ENCODE measurements at regions not wholly inside any gene's neighbourhood (a gene's known extent, or its start where the extent isn't known, plus 50 kb on each side); places are given as distances from the start of the nearest gene placed in this dataset.

DNA sequence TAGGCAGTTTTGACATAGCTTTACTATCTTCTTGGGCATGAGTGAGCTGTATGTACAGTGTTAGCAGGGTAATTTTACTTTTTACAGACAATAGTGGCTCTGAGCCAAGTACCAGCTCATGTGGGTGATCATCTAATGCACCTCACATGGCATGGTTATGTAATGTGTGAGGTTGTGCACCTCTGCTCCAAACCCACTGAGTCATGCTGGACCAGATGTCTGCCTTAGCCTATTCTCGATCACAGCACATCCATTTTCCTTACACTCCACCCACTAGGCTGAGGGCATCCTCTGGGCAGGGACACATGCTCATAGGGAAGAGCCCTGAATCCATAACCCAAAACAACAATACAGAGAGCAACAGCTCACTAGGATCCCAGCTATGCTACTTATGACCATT, 71.6 kb upstream of the FBXL4 start:
- TF ChIP-seq, protein P1, sequence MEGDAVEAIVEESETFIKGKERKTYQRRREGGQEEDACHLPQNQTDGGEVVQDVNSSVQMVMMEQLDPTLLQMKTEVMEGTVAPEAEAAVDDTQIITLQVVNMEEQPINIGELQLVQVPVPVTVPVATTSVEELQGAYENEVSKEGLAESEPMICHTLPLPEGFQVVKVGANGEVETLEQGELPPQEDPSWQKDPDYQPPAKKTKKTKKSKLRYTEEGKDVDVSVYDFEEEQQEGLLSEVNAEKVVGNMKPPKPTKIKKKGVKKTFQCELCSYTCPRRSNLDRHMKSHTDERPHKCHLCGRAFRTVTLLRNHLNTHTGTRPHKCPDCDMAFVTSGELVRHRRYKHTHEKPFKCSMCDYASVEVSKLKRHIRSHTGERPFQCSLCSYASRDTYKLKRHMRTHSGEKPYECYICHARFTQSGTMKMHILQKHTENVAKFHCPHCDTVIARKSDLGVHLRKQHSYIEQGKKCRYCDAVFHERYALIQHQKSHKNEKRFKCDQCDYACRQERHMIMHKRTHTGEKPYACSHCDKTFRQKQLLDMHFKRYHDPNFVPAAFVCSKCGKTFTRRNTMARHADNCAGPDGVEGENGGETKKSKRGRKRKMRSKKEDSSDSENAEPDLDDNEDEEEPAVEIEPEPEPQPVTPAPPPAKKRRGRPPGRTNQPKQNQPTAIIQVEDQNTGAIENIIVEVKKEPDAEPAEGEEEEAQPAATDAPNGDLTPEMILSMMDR (IDR thresholded peaks at IDR 0.05; ENCODE audit: borderline replicate concordance, extremely low read depth, low read length, poor library complexity, severe bottlenecking) = no peak
- no peak for TF ChIP-seq EZH2 (IDR thresholded peaks at IDR 0.05; ENCODE audit: borderline replicate concordance, low read depth, low read length, severe bottlenecking)
